Ascending aorta (tissue), 2 donors: ENCODE measurements at regions not wholly inside any gene's neighbourhood (a gene's known extent, or its start where the extent isn't known, plus 50 kb on each side); places are given as distances from the start of the nearest gene placed in this dataset.
A peak's percentile ranks its signal among the peaks of the same experiment; 100 is the strongest.

ENCODE experiments used
- DNase-seq, 2 donors: peaks; one replicate each; pipeline ENCODE4 v3.0.0-alpha.2; 2019; ENCODE audit warnings: low spot score in 2 of 2
- H3K27ac ChIP-seq, 2 donors: fragments of 200-600 bp; sonication (generic); one replicate each; pipeline ENCODE4 v1.5.1; 2016 to 2017; ENCODE audit warnings: mild to moderate bottlenecking in 1 of 2
- H3K27me3 ChIP-seq: fragments of 200-600 bp; sonication (generic); one replicate; pipeline ENCODE4 v1.5.1; 2017
- H3K36me3 ChIP-seq, 2 donors: fragments of 200-600 bp; sonication (generic); one replicate each; pipeline ENCODE4 v1.5.1; 2016
- H3K4me1 ChIP-seq, 2 donors: fragments of 200-600 bp; sonication (generic); one replicate each; pipeline ENCODE4 v1.5.1; 2016 to 2017; ENCODE audit warnings: mild to moderate bottlenecking in 1 of 2
- H3K4me3 ChIP-seq, 2 donors: fragments of 200-600 bp; sonication (generic); one replicate each; pipeline ENCODE4 v1.5.1; 2016 to 2017; ENCODE audit warnings: mild to moderate bottlenecking in 1 of 2
- H3K9me3 ChIP-seq, 2 donors: fragments of 200-600 bp; sonication (generic); one replicate each; pipeline ENCODE4 v1.5.1; 2016
- intact Hi-C: fragments of 100-400 bp; cut with DNase I; formaldehyde crosslinking; loops from one replicate; pipeline ENCODE4 v1.15.1; 2023
- TF ChIP-seq, protein P1 (sequence below), 3 experiments: fragments of 200-600 bp in 2 of 3; fragments of 450-650 bp in 1 of 3; sonication (generic) in 2 of 3; IDR thresholded peaks; one replicate each; pipeline ENCODE4 v1.5.1; 2016 to 2019; ENCODE audit warnings: antibody characterized with exemption in 3 of 3, mild to moderate bottlenecking in 1 of 3, moderate library complexity in 1 of 3

DNA sequence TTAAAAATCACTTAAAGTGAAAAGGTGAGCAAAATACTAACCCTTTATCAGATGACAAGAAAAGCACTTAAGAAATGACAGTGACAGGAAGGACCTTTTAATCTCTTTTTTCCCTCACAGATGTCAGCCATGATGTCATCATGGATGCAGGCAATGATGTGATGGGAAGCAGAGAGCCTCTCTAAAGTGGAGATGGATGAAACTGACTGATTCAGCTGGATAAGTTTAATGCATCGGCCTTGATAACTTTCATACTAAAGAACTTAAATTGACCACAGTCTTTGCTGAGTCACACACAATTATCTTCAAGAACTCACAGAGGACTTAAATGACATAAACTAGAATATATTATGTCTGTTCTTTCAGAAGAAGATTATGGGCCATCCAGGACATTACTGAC, 153.2 kb upstream of the FGF10 start:
- TF ChIP-seq, protein P1, sequence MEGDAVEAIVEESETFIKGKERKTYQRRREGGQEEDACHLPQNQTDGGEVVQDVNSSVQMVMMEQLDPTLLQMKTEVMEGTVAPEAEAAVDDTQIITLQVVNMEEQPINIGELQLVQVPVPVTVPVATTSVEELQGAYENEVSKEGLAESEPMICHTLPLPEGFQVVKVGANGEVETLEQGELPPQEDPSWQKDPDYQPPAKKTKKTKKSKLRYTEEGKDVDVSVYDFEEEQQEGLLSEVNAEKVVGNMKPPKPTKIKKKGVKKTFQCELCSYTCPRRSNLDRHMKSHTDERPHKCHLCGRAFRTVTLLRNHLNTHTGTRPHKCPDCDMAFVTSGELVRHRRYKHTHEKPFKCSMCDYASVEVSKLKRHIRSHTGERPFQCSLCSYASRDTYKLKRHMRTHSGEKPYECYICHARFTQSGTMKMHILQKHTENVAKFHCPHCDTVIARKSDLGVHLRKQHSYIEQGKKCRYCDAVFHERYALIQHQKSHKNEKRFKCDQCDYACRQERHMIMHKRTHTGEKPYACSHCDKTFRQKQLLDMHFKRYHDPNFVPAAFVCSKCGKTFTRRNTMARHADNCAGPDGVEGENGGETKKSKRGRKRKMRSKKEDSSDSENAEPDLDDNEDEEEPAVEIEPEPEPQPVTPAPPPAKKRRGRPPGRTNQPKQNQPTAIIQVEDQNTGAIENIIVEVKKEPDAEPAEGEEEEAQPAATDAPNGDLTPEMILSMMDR (IDR thresholded peaks at IDR 0.05): no peak
- intact Hi-C loops: no loop called here
- H3K9me3 ChIP-seq: no peaks in the 10 kb centered on the region

GRCh38 chr5:44539602-44539919, 150.3 kb upstream of the FGF10 start:
- H3K4me1 ChIP-seq: no peaks in the 10 kb centered on the region
- H3K27ac ChIP-seq: no peak overlapping the region
- TF ChIP-seq, protein P1 (IDR thresholded peaks at IDR 0.05): no peak
- no peak overlapping the region for H3K4me3 ChIP-seq
- H3K27me3 ChIP-seq: no peaks in the 10 kb centered on the region
- intact Hi-C loops: loop anchor here (5.0 kb wide), 1 partner anchor 233 kb away; no protein-coding TSS in a partner anchor
- no peaks in the 10 kb centered on the region for H3K36me3 ChIP-seq
- no peak for DNase-seq
- H3K9me3 ChIP-seq: no peaks in the 10 kb centered on the region

More for the DNA sequence above, 153.2 kb upstream of the FGF10 start:
- Histone ChIP-seq H3K27me3 (no peaks in the 10 kb centered on the region), H3K4me1 (no peaks in the 10 kb centered on the region), H3K27ac (no peak overlapping the region), H3K4me3 (no peak overlapping the region), H3K36me3 (no peaks in the 10 kb centered on the region)
- DNase-seq: no peak

DNA sequence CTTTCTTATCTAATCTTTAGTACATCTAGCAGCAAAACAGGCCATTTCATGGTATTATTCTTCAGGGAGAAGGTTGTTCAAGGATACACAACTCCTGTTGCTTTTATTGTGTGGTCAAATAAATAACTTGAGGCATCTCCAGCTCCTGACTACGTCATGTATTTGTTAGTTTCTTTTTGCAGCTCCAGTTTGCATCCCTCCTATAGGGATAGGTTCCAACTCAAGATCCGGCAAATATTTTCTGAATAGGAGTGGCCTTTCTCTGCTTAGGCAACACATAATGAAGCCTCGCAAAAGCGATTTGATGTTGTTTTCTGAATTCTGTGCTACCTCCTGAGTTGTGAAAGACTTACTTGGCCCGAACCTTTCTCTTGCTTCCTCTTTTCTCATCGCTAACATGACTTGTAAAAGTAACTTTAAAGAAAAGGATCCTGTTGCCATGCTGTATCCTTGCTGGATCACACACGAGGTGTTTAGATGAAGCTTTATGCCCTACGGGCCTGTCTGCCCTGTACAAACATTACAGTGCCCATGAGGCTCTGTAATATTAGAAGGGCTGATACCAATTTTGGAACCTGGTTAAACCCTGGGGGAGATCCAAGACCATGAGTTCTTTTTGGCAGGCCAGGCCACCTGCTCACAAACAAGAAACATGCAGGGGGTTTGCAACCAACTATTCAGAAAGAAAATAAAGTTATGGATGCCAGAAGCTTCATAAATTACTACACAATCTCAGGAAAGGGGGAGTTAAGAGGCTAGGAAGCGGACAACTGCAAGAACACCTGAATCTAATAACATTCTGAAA, 149.8 kb upstream of the FGF10 start:
- TF ChIP-seq, protein P1 (IDR thresholded peaks at IDR 0.05): no peak
- intact Hi-C loops: loop anchor here (5.0 kb wide), 1 partner anchor 233 kb away; no protein-coding TSS in a partner anchor
- Histone ChIP-seq H3K4me1 (no peaks in the 10 kb centered on the region), H3K36me3 (no peaks in the 10 kb centered on the region), H3K4me3 (no peak overlapping the region), H3K9me3 (no peaks in the 10 kb centered on the region), H3K27ac (no peak overlapping the region), H3K27me3 (no peaks in the 10 kb centered on the region)
- DNase-seq: no peak

- Histone ChIP-seq H3K4me1 (no peaks in the 10 kb centered on the region), H3K27me3 (no peaks in the 10 kb centered on the region), H3K27ac (no peak overlapping the region), H3K4me3 (no peak overlapping the region), H3K36me3 (no peaks in the 10 kb centered on the region), H3K9me3 (no peaks in the 10 kb centered on the region)
- intact Hi-C loops: loop anchor here (5.0 kb wide), 1 partner anchor 236 kb away; no protein-coding TSS in a partner anchor
- DNase-seq: no peak
- TF ChIP-seq, protein P1 (IDR thresholded peaks at IDR 0.05): peak in 2 of 3 experiments; percentile 29 to 51
Measured at GRCh38 chr5:44536650-44537260, 147.5 kb upstream of the FGF10 start.

GRCh38 chr5:44535621-44536020, 146.4 kb upstream of the FGF10 start:
- Histone ChIP-seq H3K27me3 (no peaks in the 10 kb centered on the region), H3K4me1 (no peaks in the 10 kb centered on the region), H3K27ac (no peak overlapping the region), H3K4me3 (no peak overlapping the region), H3K36me3 (no peaks in the 10 kb centered on the region), H3K9me3 (no peaks in the 10 kb centered on the region)
- TF ChIP-seq, protein P1 (IDR thresholded peaks at IDR 0.05): no peak
- intact Hi-C loops: loop anchor here (5.0 kb wide), 1 partner anchor 237 kb away; no protein-coding TSS in a partner anchor
- no peak for DNase-seq
